Mesenchymal stem cell (in vitro differentiated cells and primary cell): ENCODE measurements at regions not wholly inside any gene's neighbourhood (a gene's known extent, or its start where the extent isn't known, plus 50 kb on each side); places are given as distances from the start of the nearest gene placed in this dataset.

ENCODE experiments used
- DNase-seq: peaks from one replicate; pipeline ENCODE4 v3.0.0-alpha.2; 2013
- H2AFZ ChIP-seq: one replicate; pipeline ENCODE4 v1.6.1; 2013; ENCODE audit warnings: low read depth, mild to moderate bottlenecking, control low read depth, inconsistent platforms, low read length, moderate library complexity
- H2AK5ac ChIP-seq: 2 replicates; pipeline ENCODE4 v1.6.1; 2013; ENCODE audit warnings: low read length, moderate library complexity, mild to moderate bottlenecking, inconsistent platforms; ENCODE audit not compliant: severe bottlenecking
- H2BK120ac ChIP-seq: one replicate; pipeline ENCODE4 v1.6.1; 2013; ENCODE audit warnings: low read depth, mild to moderate bottlenecking, inconsistent platforms, low read length, moderate library complexity
- H2BK12ac ChIP-seq, 2 experiments: one replicate each; pipeline ENCODE4 v1.6.1; 2013; ENCODE audit warnings: inconsistent platforms in 2 of 2, low read length in 2 of 2, mild to moderate bottlenecking in 2 of 2, moderate library complexity in 2 of 2, control low read depth in 1 of 2
- H2BK15ac ChIP-seq: one replicate; pipeline ENCODE4 v1.6.1; 2013; ENCODE audit warnings: mild to moderate bottlenecking, low read depth, inconsistent platforms; ENCODE audit not compliant: poor library complexity, severe bottlenecking
- H2BK5ac ChIP-seq: 2 replicates; pipeline ENCODE4 v1.6.1; 2013; ENCODE audit warnings: low read depth, mild to moderate bottlenecking, low read length, control low read depth, inconsistent platforms; ENCODE audit not compliant: poor library complexity, severe bottlenecking
- H3K14ac ChIP-seq, 2 experiments: one replicate each; pipeline ENCODE4 v1.6.1; 2013; ENCODE audit warnings: inconsistent platforms in 2 of 2, low read length in 2 of 2, control low read depth in 1 of 2, mild to moderate bottlenecking in 1 of 2, moderate library complexity in 1 of 2
- H3K18ac ChIP-seq, 2 experiments: one replicate each; pipeline ENCODE4 v1.6.1; 2013; ENCODE audit warnings: inconsistent platforms in 2 of 2, low read length in 2 of 2, control low read depth in 1 of 2, low read depth in 1 of 2, mild to moderate bottlenecking in 1 of 2
- H3K23ac ChIP-seq, 2 experiments: one replicate each; pipeline ENCODE4 v1.6.1; 2013; ENCODE audit warnings: inconsistent platforms in 2 of 2, low read length in 2 of 2, mild to moderate bottlenecking in 2 of 2, moderate library complexity in 2 of 2, control low read depth in 1 of 2
- H3K27ac ChIP-seq: 2 replicates; pipeline ENCODE4 v1.5.1; 2013; ENCODE audit warnings: mild to moderate bottlenecking, moderate library complexity, low read length, control low read depth, inconsistent platforms; ENCODE audit not compliant: poor library complexity, severe bottlenecking
- H3K27me3 ChIP-seq, 2 experiments: 2 replicates each; pipeline versions ENCODE4 v1.6.1 to v1.7.0; 2013; ENCODE audit warnings: low read length in 2 of 2, mild to moderate bottlenecking in 2 of 2, moderate library complexity in 2 of 2, control low read depth in 1 of 2, inconsistent platforms in 1 of 2; ENCODE audit not compliant: control insufficient read depth in 1 of 2, insufficient read depth in 1 of 2
- H3K36me3 ChIP-seq, 2 experiments: 2 replicates each; pipeline versions ENCODE4 v1.6.1 to v1.7.0; 2013; ENCODE audit warnings: low read length in 2 of 2, control low read depth in 1 of 2, inconsistent platforms in 1 of 2, low read depth in 1 of 2, mild to moderate bottlenecking in 1 of 2; ENCODE audit not compliant: insufficient read depth in 2 of 2, control insufficient read depth in 1 of 2
- H3K4ac ChIP-seq, 2 experiments: one replicate each; pipeline ENCODE4 v1.6.1; 2013; ENCODE audit warnings: inconsistent platforms in 2 of 2, low read length in 2 of 2, mild to moderate bottlenecking in 2 of 2, moderate library complexity in 2 of 2, control low read depth in 1 of 2, low read depth in 1 of 2
- H3K4me1 ChIP-seq: 2 replicates; pipeline ENCODE4 v1.6.1; 2013; ENCODE audit warnings: low read depth, low read length, control low read depth; ENCODE audit not compliant: control insufficient read depth, insufficient read depth
- H3K4me2 ChIP-seq: 2 replicates; pipeline ENCODE4 v1.6.1; 2013; ENCODE audit warnings: low read length, mild to moderate bottlenecking, inconsistent platforms; ENCODE audit not compliant: poor library complexity, severe bottlenecking
- H3K4me3 ChIP-seq, 2 experiments: 2 replicates each; pipeline versions ENCODE4 v1.5.1 to v1.7.0; 2013; ENCODE audit warnings: low read length in 2 of 2, mild to moderate bottlenecking in 2 of 2, control low read depth in 1 of 2, low read depth in 1 of 2; ENCODE audit not compliant: insufficient read depth in 1 of 2
- H3K79me1 ChIP-seq: replicated peaks from 2 replicates; pipeline ENCODE4 v1.6.1; 2013; ENCODE audit warnings: mild to moderate bottlenecking, control low read depth, low read length, inconsistent platforms; ENCODE audit not compliant: poor library complexity, severe bottlenecking
- H3K9ac ChIP-seq: 2 replicates; pipeline ENCODE4 v1.7.0; 2013; ENCODE audit warnings: mild to moderate bottlenecking, low read length, moderate library complexity
- H3K9me3 ChIP-seq: 2 replicates; pipeline ENCODE4 v1.7.0; 2013; ENCODE audit warnings: mild to moderate bottlenecking, low read length; ENCODE audit not compliant: control insufficient read depth
- H4K8ac ChIP-seq: one replicate; pipeline ENCODE4 v1.6.1; 2013; ENCODE audit warnings: inconsistent platforms, mild to moderate bottlenecking, low read length, moderate library complexity
- H4K91ac ChIP-seq: one replicate; pipeline ENCODE4 v1.6.1; 2013; ENCODE audit warnings: mild to moderate bottlenecking, low read length, inconsistent platforms
- WGBS: methylation state at CpG from one replicate; pipeline ENCODE4 v1.1.7; 2013; ENCODE audit warnings: mixed read lengths; 5-methylcytosine and 5-hydroxymethylcytosine counted together

DNA sequence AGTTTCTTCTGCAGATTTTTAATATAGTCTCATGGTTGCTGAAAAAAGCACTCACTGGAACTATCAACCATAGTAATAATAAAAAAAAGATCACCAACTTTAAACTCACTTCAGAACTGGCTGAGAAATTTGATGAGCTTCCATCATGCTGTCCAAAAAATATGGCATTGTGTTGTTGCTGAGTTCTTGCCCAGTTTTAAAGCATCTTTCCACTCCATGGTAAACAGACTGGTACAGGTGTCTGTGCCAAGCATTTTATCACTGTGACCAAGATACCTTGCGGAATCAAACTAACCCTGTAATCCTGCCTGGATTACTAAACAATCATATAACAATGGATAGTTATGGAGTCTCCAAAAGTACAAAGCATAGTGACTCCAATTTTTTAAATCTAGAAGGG is 360.3 kb upstream of the NOCT start:
- peak overlapping the region; percentile 29 for H2AK5ac ChIP-seq

DNA sequence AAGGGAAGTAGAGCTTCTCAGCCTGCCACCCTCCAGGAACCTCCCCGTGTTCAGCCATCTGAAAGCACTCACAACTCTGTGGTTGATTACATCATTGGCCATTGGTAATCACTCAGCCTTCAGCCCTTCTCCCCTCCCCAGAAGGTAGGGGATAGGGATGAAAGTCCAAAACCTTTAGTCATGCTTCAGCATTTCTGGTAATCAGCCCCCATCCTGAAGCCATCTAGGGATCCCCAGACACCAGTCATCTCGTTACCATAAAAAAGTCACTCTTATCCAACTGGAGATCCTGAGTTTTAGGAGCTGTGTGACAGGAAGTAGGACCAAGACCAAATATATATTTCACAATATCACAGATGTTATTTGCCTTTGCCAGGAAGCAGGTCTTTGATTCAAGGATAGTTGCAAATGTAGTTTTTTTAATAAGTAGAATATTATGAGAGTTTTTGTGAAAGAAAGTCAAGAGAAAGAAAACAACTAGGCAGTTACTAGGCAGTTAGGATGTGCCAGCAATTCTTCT is 364.6 kb upstream of the NOCT start:
- H3K4me1 ChIP-seq, result peaks cover 4% of the 10 kb centered on the region
- no peak overlapping the region for H3K4me3 ChIP-seq
- no peaks in the 10 kb centered on the region for H3K9me3 ChIP-seq
- H4K8ac ChIP-seq, result no peak overlapping the region
- no peaks in the 10 kb centered on the region for H3K27me3 ChIP-seq
- no peak overlapping the region for H3K4me2 ChIP-seq
- H4K91ac ChIP-seq, result no peak overlapping the region
- peak overlapping the region; percentile 100 for H2AK5ac ChIP-seq
- peak overlapping the region; percentile 10 for H3K9ac ChIP-seq
- no peak overlapping the region for H2BK12ac ChIP-seq
- H3K4ac ChIP-seq, result no peak overlapping the region
- H3K14ac ChIP-seq, result no peak overlapping the region
- H2AFZ ChIP-seq, result no peak overlapping the region
- H3K79me1 ChIP-seq, result no peaks in the 10 kb centered on the region
- peak overlapping the region; percentile 93 for H2BK5ac ChIP-seq
- H2BK15ac ChIP-seq, result no peak overlapping the region
- WGBS, result 0% methylated on average over 1 of the region's 2 CpGs
- H2BK120ac ChIP-seq, result no peak overlapping the region
- H3K18ac ChIP-seq, result no peak overlapping the region
- peak overlapping the region; percentile 99 for H3K27ac ChIP-seq
- H3K36me3 ChIP-seq, result no peaks in the 10 kb centered on the region
- no peak overlapping the region for H3K23ac ChIP-seq
- peak; percentile 80 for DNase-seq

More for the DNA sequence above, 360.3 kb upstream of the NOCT start:
- H3K27me3 ChIP-seq, result no peaks in the 10 kb centered on the region
- no peak overlapping the region for H3K4ac ChIP-seq
- H2BK12ac ChIP-seq, result no peak overlapping the region
- H2BK5ac ChIP-seq, result peak overlapping the region; percentile 76
- no peak overlapping the region for H3K4me2 ChIP-seq
- H3K79me1 ChIP-seq, result no peaks in the 10 kb centered on the region
- H4K91ac ChIP-seq, result no peak overlapping the region
- peak overlapping the region; percentile 97 for H3K27ac ChIP-seq
- no peak overlapping the region for H3K18ac ChIP-seq
- no peak overlapping the region for H3K9ac ChIP-seq
- H2BK15ac ChIP-seq, result no peak overlapping the region
- no peak overlapping the region for H2BK120ac ChIP-seq
- H3K4me1 ChIP-seq, result peaks cover 11% of the 10 kb centered on the region
- no peaks in the 10 kb centered on the region for H3K36me3 ChIP-seq
- no peak overlapping the region for H4K8ac ChIP-seq
- 100% methylated on average over 1 of the region's 1 CpG for WGBS
- H3K4me3 ChIP-seq, result no peak overlapping the region
- DNase-seq, result no peak
- H3K14ac ChIP-seq, result no peak overlapping the region
- no peak overlapping the region for H3K23ac ChIP-seq
- no peaks in the 10 kb centered on the region for H3K9me3 ChIP-seq
- no peak overlapping the region for H2AFZ ChIP-seq

DNA sequence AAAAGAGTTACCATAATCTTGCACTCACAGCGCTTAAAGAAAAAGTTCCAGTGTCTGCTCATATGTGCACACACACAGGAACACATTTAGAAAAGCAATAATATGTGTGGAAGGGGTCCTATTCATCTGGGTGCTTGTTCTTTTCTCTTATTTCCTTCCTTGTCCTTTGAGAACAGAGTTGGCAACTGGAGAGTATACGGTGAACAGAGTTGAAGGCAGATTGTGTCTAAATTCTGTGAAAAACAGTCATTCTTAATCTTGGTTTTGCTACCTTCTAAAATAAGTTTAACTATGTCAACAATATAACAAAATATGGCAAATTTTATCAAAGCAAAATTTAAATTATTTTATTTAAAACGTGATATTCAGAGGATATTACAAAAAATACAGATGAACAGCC is 365.1 kb upstream of the NOCT start:
- Histone ChIP-seq H2AK5ac (peak overlapping the region; percentile 21), H3K79me1 (no peaks in the 10 kb centered on the region), H2BK5ac (peak overlapping the region; percentile 26), H3K27ac (peak overlapping the region; percentile 86), H2AFZ (no peak overlapping the region), H3K9me3 (no peaks in the 10 kb centered on the region), H3K4me3 (no peak overlapping the region), H3K36me3 (no peaks in the 10 kb centered on the region), H3K4ac (no peak overlapping the region), H3K4me1 (peaks cover 5% of the 10 kb centered on the region), H2BK120ac (no peak overlapping the region), H4K91ac (no peak overlapping the region), H3K18ac (no peak overlapping the region), H3K23ac (no peak overlapping the region), H3K14ac (no peak overlapping the region), H3K9ac (no peak overlapping the region), H3K27me3 (no peaks in the 10 kb centered on the region), H3K4me2 (no peak overlapping the region), H2BK15ac (no peak overlapping the region), H2BK12ac (no peak overlapping the region), H4K8ac (no peak overlapping the region)
- no CpG with 5 or more reads among the region's 3 CpGs for WGBS
- DNase-seq, result no peak

DNA sequence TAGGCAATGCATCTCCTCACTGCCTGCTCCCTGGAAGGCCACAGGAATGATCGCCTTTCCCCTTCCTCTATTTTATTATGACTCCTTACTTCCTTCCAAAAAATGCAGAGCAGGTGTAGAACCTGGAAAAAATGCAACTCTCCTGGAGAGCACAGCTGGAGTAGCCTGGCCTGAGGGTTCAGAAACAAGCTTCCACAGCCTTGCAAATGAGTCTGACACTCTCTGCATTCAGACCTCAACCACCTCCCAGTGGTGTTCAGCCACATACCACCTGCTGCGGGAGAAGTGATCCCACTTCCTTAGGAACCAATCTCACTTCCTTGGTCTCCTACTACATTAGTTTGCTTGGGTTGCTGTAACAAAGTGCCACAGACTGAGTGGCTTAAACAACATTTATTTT is 368.1 kb upstream of the NOCT start:
- H2BK5ac ChIP-seq, result no peak overlapping the region
- no peak overlapping the region for H2AK5ac ChIP-seq
- no peak overlapping the region for H3K9ac ChIP-seq
- peaks cover 8% of the 10 kb centered on the region for H3K4me1 ChIP-seq
- H3K27me3 ChIP-seq, result no peaks in the 10 kb centered on the region
- no peak overlapping the region for H2BK12ac ChIP-seq
- H3K18ac ChIP-seq, result no peak overlapping the region
- H3K4me2 ChIP-seq, result no peak overlapping the region
- WGBS, result 88% methylated on average over 2 of the region's 2 CpGs
- no peak overlapping the region for H3K4ac ChIP-seq
- H3K4me3 ChIP-seq, result no peak overlapping the region
- H4K8ac ChIP-seq, result no peak overlapping the region
- H3K79me1 ChIP-seq, result no peaks in the 10 kb centered on the region
- H2BK120ac ChIP-seq, result no peak overlapping the region
- H3K27ac ChIP-seq, result peak overlapping the region; percentile 0
- no peaks in the 10 kb centered on the region for H3K36me3 ChIP-seq
- H2AFZ ChIP-seq, result no peak overlapping the region
- H3K14ac ChIP-seq, result no peak overlapping the region
- H4K91ac ChIP-seq, result no peak overlapping the region
- H2BK15ac ChIP-seq, result no peak overlapping the region
- no peaks in the 10 kb centered on the region for H3K9me3 ChIP-seq
- no peak for DNase-seq
- H3K23ac ChIP-seq, result no peak overlapping the region
